Muscle layer of duodenum (tissue), 2 donors: ENCODE measurements at regions not wholly inside any gene's neighbourhood (a gene's known extent, or its start where the extent isn't known, plus 50 kb on each side); places are given as distances from the start of the nearest gene placed in this dataset.

Experiments used
- H3K27ac ChIP-seq: one replicate; pipeline ENCODE4 v1.7.0; 2013; ENCODE audit warnings: mild to moderate bottlenecking, low read length
- H3K27me3 ChIP-seq: one replicate; pipeline ENCODE4 v1.7.0; 2013; ENCODE audit warnings: low read depth, mild to moderate bottlenecking, control low read depth, low read length
- H3K36me3 ChIP-seq, 2 donors: one replicate each; pipeline ENCODE4 v1.7.0; 2013; ENCODE audit warnings: low read length in 2 of 2, control low read depth in 1 of 2, mild to moderate bottlenecking in 1 of 2; ENCODE audit not compliant: insufficient read depth in 2 of 2, control insufficient read depth in 1 of 2
- H3K4me1 ChIP-seq, 2 donors: one replicate each; pipeline ENCODE4 v1.7.0; 2013; ENCODE audit warnings: low read length in 2 of 2, mild to moderate bottlenecking in 2 of 2, control low read depth in 1 of 2, moderate library complexity in 1 of 2; ENCODE audit not compliant: insufficient read depth in 2 of 2, control insufficient read depth in 1 of 2
- H3K4me3 ChIP-seq, 2 donors: one replicate each; pipeline ENCODE4 v1.7.0; 2013; ENCODE audit warnings: low read length in 2 of 2, low read depth in 1 of 2, mild to moderate bottlenecking in 1 of 2
- H3K9me3 ChIP-seq, 2 donors: one replicate each; pipeline ENCODE4 v1.7.0; 2013; ENCODE audit warnings: low read length in 2 of 2, control low read depth in 1 of 2, mild to moderate bottlenecking in 1 of 2; ENCODE audit not compliant: control insufficient read depth in 1 of 2
- donor health status: healthy.

- H3K9me3 ChIP-seq, result no peaks in the 10 kb centered on the region
- H3K27ac ChIP-seq, result no peak overlapping the region
- peak overlapping the region in 1 of 2 donors; percentile 14 for H3K4me3 ChIP-seq
- no peaks in the 10 kb centered on the region for H3K27me3 ChIP-seq
- H3K36me3 ChIP-seq, result no peaks in the 10 kb centered on the region
- H3K4me1 ChIP-seq, result no peaks in the 10 kb centered on the region
These were observed 271.8 kb upstream of the MTNR1B start for GRCh38 chr11:92697461-92698312.

- Histone ChIP-seq H3K27me3 (no peaks in the 10 kb centered on the region), H3K27ac (no peak overlapping the region), H3K4me3 (no peak overlapping the region), H3K36me3 (no peaks in the 10 kb centered on the region), H3K9me3 (no peaks in the 10 kb centered on the region), H3K4me1 (no peaks in the 10 kb centered on the region)
These were observed 270.7 kb upstream of the MTNR1B start for GRCh38 chr11:92698742-92699141.

- H3K27ac ChIP-seq, result no peak overlapping the region
- H3K9me3 ChIP-seq, result no peaks in the 10 kb centered on the region
- no peak overlapping the region for H3K4me3 ChIP-seq
- H3K36me3 ChIP-seq, result no peaks in the 10 kb centered on the region
- H3K4me1 ChIP-seq, result no peaks in the 10 kb centered on the region
- no peaks in the 10 kb centered on the region for H3K27me3 ChIP-seq
These were observed 267.2 kb upstream of the MTNR1B start for GRCh38 chr11:92702037-92702804.

- Histone ChIP-seq H3K4me3 (no peak overlapping the region), H3K27ac (no peak overlapping the region), H3K4me1 (peaks cover 0 to 5% of the 10 kb centered on the region in 2 donors), H3K36me3 (no peaks in the 10 kb centered on the region), H3K9me3 (no peaks in the 10 kb centered on the region), H3K27me3 (no peaks in the 10 kb centered on the region)
These were observed 266.5 kb upstream of the MTNR1B start for GRCh38 chr11:92702805-92703448.

GRCh38 chr11:92703449-92703830 is 266.0 kb upstream of the MTNR1B start:
- Histone ChIP-seq H3K36me3 (no peaks in the 10 kb centered on the region), H3K9me3 (no peaks in the 10 kb centered on the region), H3K4me3 (no peak overlapping the region), H3K27ac (no peak overlapping the region), H3K4me1 (peaks cover 0 to 6% of the 10 kb centered on the region in 2 donors), H3K27me3 (no peaks in the 10 kb centered on the region)

- Histone ChIP-seq H3K4me1 (peaks cover 0 to 6% of the 10 kb centered on the region in 2 donors), H3K27me3 (no peaks in the 10 kb centered on the region), H3K4me3 (no peak overlapping the region), H3K9me3 (no peaks in the 10 kb centered on the region), H3K27ac (no peak overlapping the region), H3K36me3 (no peaks in the 10 kb centered on the region)
These were observed 262.3 kb upstream of the MTNR1B start for GRCh38 chr11:92707173-92707619.

GRCh38 chr11:92707665-92708064 is 261.8 kb upstream of the MTNR1B start:
- Histone ChIP-seq H3K27me3 (no peaks in the 10 kb centered on the region), H3K27ac (no peak overlapping the region), H3K9me3 (no peaks in the 10 kb centered on the region), H3K4me3 (no peak overlapping the region), H3K36me3 (no peaks in the 10 kb centered on the region), H3K4me1 (peaks cover 0 to 6% of the 10 kb centered on the region in 2 donors)

- Histone ChIP-seq H3K36me3 (no peaks in the 10 kb centered on the region), H3K4me3 (no peak overlapping the region), H3K9me3 (no peaks in the 10 kb centered on the region), H3K27me3 (no peaks in the 10 kb centered on the region), H3K27ac (no peak overlapping the region), H3K4me1 (peaks cover 0 to 6% of the 10 kb centered on the region in 2 donors)
These were observed 260.1 kb upstream of the MTNR1B start for GRCh38 chr11:92709329-92709728.

GRCh38 chr11:92711926-92712325 is 257.5 kb upstream of the MTNR1B start:
- Histone ChIP-seq H3K9me3 (no peaks in the 10 kb centered on the region), H3K4me1 (peaks cover 0 to 6% of the 10 kb centered on the region in 2 donors), H3K27me3 (no peaks in the 10 kb centered on the region), H3K4me3 (no peak overlapping the region), H3K27ac (no peak overlapping the region), H3K36me3 (no peaks in the 10 kb centered on the region)

GRCh38 chr11:92714111-92714510 is 255.3 kb upstream of the MTNR1B start:
- Histone ChIP-seq H3K4me1 (no peaks in the 10 kb centered on the region), H3K27ac (no peak overlapping the region), H3K9me3 (no peaks in the 10 kb centered on the region), H3K4me3 (no peak overlapping the region), H3K36me3 (no peaks in the 10 kb centered on the region), H3K27me3 (no peaks in the 10 kb centered on the region)

GRCh38 chr11:92717240-92717639 is 252.2 kb upstream of the MTNR1B start:
- Histone ChIP-seq H3K27ac (no peak overlapping the region), H3K27me3 (no peaks in the 10 kb centered on the region), H3K9me3 (no peaks in the 10 kb centered on the region), H3K4me1 (no peaks in the 10 kb centered on the region), H3K36me3 (no peaks in the 10 kb centered on the region), H3K4me3 (no peak overlapping the region)
